OCI-LY7 (cell line): ENCODE measurements at regions not wholly inside any gene's neighbourhood (a gene's known extent, or its start where the extent isn't known, plus 50 kb on each side); places are given as distances from the start of the nearest gene placed in this dataset.

Experiments used
- EZH2phosphoT487 ChIP-seq: fragments of 200-600 bp; sonication (generic); IDR thresholded peaks from 2 replicates; pipeline ENCODE4 v1.6.1; 2018; ENCODE audit warnings: low read depth, borderline replicate concordance, mild to moderate bottlenecking, mixed run types, antibody characterized with exemption, low read length, moderate library complexity, mixed read lengths
- TF ChIP-seq, protein P1 (sequence below): fragments of 200-600 bp; sonication (generic); conservative IDR thresholded peaks from 2 replicates; pipeline ENCODE4 v1.5.1; 2014; ENCODE audit warnings: mild to moderate bottlenecking, antibody characterized with exemption, low read length, moderate library complexity, mixed read lengths

DNA sequence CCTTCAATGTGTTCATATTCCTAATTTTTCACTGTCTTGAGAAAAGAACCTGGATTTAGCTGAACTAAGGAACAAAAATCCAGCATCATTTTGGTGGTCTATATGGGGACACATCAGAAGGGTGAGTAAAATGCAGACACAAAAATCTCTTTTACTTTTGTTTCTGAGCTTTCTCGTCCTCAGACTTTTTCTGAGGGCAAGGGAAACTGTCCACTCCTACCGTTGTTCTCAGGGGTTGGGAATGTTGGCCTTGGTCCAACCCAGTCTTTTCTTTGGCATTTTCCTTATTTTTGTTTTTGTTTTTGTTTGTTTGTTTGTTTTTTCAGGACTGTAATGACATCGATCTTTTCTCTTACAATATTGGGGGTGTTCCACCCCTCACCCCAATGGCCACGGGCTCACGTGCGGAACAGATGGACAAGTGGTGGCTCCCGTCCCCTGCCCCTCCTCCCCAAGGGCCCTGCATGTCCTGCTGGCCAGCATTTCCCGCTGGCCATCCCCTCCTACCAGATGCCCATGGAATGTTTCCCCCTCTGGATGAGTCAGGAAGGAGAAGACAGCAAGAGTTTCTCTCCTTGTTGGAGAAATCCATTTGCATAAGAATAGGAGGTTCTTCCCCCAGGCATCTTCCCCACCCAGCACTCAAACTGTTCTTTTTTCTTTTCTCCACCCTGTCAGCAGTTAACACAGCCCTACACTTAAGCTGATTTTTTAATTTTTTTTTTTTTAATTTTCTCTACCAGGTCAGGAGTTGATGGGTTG, 305.4 kb upstream of the NDST4 start:
- TF ChIP-seq, protein P1, sequence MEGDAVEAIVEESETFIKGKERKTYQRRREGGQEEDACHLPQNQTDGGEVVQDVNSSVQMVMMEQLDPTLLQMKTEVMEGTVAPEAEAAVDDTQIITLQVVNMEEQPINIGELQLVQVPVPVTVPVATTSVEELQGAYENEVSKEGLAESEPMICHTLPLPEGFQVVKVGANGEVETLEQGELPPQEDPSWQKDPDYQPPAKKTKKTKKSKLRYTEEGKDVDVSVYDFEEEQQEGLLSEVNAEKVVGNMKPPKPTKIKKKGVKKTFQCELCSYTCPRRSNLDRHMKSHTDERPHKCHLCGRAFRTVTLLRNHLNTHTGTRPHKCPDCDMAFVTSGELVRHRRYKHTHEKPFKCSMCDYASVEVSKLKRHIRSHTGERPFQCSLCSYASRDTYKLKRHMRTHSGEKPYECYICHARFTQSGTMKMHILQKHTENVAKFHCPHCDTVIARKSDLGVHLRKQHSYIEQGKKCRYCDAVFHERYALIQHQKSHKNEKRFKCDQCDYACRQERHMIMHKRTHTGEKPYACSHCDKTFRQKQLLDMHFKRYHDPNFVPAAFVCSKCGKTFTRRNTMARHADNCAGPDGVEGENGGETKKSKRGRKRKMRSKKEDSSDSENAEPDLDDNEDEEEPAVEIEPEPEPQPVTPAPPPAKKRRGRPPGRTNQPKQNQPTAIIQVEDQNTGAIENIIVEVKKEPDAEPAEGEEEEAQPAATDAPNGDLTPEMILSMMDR = no peak
- TF ChIP-seq EZH2phosphoT487 = no peak
